GM21723 (cell line): ENCODE measurements at regions not wholly inside any gene's neighbourhood (a gene's known extent, or its start where the extent isn't known, plus 50 kb on each side); places are given as distances from the start of the nearest gene placed in this dataset.

Source experiments
- ATAC-seq: cut with Tn5 transposase; IDR thresholded peaks from one replicate; pipeline ENCODE4 v1.9.1; 2021; ENCODE audit warnings: mild to moderate bottlenecking, moderate library complexity; ENCODE audit not compliant: unreplicated experiment

GRCh38 chr12:77578466-77579220, 252.1 kb upstream of the NAV3 start:
- no peak for ATAC-seq

DNA sequence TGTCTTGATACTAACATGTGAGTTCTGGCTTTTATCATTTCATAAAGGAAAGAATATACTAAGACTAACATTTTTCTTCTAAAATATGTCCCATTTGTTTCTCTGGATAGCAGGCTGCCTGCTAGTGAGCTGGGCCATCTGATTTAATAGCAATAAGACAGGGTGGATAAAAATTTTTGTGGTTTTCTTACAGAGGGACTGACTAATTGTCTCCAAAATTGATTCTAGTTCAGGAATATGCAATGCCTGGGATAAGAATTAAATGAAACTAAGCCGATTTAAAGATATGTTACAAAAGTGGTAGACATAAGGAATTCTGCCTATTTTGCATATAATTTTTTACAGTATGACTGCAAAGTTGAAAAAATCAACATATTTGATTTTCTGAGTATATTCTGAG, 252.9 kb upstream of the NAV3 start:
- no peak for ATAC-seq

- ATAC-seq: no peak
Measured at GRCh38 chr12:77575376-77575919, 255.2 kb upstream of the NAV3 start.

DNA sequence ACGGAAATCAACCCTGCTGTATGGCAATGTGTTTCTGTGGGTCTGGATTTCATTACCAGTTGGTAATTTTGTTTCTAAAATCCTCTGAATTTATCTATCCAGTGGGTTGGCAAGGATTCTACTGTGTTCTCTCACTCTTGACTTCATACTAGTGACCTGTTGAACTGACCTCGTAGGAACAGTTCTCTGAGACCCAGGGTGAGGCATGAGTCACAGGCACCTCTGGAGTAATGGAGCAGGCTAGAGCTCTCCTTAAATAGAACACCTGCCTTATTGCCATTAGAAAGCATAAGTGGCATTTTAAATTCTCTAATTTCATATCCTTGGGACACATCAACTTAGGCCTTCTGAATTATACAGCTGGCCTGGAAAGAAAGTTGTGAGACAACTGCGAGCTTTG, 258.3 kb upstream of the NAV3 start:
- ATAC-seq: no peak

DNA sequence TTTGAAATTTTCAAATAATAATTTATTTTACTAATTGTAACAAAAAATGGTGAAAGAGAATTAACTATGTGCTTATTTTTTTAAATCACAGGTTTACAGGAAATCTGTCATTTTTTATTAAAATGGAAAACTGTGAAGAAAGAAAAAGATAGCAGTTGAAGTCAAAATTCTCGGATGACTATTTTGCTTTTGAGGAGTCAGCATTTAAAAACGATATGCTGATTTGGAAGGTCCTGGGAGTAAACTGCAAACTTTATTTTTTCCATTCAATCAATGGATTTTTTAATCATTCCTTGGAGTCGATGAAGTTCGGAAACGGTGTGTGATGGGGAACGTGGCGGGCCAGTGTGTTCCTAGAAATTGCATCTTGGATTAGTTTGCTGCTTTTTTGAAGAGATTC, 258.9 kb upstream of the NAV3 start:
- no peak for ATAC-seq

DNA sequence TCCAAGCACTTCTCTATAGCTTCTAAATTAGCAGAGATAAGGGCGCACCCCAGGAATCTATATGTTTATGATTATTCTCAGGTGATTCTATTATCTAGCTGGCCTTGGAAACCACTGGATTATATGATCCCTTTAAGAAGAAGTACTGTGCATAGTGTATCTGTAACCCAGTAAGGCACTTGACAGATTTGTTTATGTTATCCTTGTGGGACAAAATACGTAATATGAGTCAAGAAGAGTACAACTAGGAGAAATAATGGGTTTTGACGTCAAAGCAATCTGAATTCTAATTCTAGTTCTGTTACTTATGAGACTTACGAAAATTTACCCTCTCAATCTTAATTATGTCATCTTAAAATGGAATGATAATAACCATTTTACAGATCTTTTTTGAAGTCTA, 259.6 kb upstream of the NAV3 start:
- no peak for ATAC-seq

DNA sequence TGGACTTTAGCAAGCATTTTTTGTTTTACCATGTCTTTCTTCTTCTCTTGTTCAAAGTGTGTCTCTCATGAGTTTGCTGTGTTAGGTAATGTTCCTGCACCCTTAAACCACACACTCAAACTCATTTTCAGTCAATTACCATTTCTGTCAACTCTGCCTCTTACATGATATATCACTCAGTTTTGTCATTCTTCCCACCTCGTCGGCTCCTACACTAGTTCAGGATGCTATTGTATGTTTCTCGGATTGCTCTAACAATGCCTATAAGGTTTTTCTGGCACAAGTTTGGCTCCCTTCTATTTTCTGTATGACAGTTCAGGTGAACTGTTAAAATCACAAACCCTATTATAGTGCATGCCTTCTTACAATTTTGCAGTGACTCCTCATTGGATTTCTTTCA, 260.8 kb upstream of the NAV3 start:
- no peak for ATAC-seq

- ATAC-seq: no peak
Measured at GRCh38 chr12:77560714-77561113, 270.0 kb upstream of the NAV3 start.

DNA sequence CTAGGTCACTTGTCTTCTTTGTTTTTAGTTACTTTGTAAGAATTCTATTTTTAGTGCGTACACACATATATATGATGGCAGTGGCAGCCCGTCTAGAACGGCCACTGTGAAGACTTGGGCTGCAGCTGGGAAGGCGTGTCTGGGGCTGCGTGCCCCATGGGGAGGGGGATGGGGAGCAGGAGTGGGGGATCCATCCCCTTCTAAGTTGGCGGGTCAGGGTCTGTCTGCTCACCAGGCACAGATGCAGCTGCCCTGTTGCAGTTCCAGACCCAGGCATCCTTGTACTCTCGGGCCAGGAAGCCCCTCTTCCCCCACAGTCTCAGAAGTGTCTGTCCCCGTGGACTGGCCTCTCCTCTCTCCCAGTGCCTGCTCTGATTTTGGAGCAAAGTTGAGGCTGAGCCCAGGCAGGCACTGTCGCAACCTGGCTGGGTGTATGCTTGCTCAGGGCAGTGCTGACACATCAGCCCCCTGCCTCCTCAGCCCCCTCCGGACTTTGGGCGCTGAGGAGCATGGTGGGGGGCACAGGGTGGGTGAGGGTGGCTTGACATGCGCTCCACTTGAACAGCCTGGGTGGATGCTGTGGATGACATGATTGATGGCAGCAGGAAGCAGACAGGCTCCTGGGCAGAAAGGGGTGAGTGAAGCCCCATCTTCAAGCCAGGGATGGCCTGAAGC, 271.2 kb upstream of the NAV3 start:
- ATAC-seq: no peak

- ATAC-seq: no peak
Measured at GRCh38 chr12:77555074-77555473, 275.6 kb upstream of the NAV3 start.

- ATAC-seq: peak; percentile 100
Measured at GRCh38 chr12:77553976-77554619, 276.6 kb upstream of the NAV3 start.

- ATAC-seq: no peak
Measured at GRCh38 chr12:77549383-77550128, 281.1 kb upstream of the NAV3 start.

DNA sequence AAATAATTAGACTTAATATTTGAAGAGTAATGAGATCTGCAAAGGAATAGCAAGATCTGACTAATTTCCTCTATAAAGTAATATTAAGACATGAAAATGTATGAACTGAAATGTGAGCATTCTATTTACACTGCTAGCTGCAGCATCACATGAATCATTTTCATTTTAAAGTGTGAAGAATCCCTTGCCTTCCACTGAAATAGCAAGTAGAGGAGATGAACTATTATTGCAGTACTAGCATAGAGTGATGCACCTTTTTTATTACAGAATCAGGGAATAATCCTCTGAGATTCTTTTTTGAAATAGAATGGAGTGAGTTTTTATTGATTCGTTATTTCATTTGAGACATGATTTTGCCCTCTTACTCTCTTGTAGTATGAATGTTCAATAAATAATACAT, 281.9 kb upstream of the NAV3 start:
- no peak for ATAC-seq

GRCh38 chr12:77540097-77540496, 290.6 kb upstream of the NAV3 start:
- ATAC-seq: no peak

GRCh38 chr12:77537663-77538062, 293.0 kb upstream of the NAV3 start:
- ATAC-seq: no peak

DNA sequence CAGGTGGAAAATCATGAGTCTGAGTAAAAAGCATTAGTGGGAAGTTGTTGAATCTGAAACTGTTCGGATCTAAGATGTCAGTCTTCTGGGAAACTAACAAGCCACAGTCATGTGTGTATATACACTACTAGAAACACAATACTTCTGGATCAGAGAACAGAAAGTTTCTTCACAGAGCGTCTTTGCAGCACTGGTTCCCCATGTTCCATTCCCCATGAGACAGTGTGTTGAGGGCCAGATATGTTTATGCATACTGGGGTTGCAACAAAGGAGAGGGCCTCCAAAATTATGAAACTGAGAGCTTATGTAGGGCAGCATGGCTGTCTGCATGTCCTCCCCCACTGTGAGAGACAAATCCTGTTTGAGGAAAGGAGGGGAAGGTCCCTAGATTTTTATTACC, 295.0 kb upstream of the NAV3 start:
- ATAC-seq: no peak

- no peak for ATAC-seq
Measured at GRCh38 chr12:77531912-77532311, 298.8 kb upstream of the NAV3 start.

GRCh38 chr12:77522247-77522646, 308.4 kb upstream of the NAV3 start:
- ATAC-seq: no peak

- ATAC-seq: no peak
Measured at GRCh38 chr12:77521508-77522115, 309.1 kb upstream of the NAV3 start.

- ATAC-seq: no peak
Measured at GRCh38 chr12:77514511-77514910, 316.2 kb upstream of the NAV3 start.

DNA sequence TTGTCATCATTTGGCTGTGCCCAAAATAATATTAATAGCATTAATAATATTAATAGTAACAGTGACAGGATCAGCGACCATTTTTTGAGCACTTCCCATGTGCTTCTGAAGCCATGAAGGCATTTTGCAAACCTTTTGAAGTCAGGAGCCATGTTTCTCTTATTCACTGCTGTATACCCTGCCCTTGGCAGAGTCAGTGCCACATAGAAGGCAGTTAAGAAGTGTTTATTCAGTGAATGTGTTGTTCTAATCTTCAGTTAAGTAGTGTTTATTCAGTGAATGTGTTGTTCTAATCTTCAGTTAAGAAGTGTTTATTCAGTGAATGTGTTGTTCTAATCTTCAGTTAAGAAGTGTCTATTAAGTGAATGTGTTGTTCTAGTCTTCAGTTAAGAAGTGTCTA, 319.7 kb upstream of the NAV3 start:
- no peak for ATAC-seq
